ENCODE measurements at regions not wholly inside any gene's neighbourhood (a gene's known extent, or its start where the extent isn't known, plus 50 kb on each side); places are given as distances from the start of the nearest gene placed in this dataset.
"Not testable (repeated sequence)": the region's sequence is repeated elsewhere in the genome, so short reads cannot be mapped to it uniquely, and the experiment has no call there.

- DNase-seq: no peak
These were observed 311.0 kb upstream of the FSHR start for GRCh38 chr2:49465157-49465831.

- DNase-seq: no peak
These were observed 305.1 kb upstream of the FSHR start for GRCh38 chr2:49459314-49459993.

DNA sequence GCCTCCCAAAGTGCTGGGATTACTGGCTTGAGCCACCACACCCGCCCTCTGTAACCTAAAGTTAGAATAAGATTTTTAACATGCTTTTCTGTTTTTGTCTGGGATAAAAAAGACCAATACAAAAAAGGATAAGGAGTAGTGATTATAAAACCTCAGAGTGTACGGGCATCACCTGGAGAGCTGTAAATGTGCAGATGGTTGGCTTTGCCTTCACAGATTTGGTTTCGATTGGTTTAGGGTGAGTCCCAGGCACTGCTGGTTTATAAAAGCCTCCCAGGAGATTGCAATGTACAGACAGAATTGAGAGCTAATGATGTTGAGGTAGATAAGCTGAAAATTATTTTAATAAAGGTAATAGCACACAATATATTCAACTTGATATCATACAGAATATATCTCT lies 289.7 kb upstream of the FSHR start:
- no peak for DNase-seq

GRCh38 chr2:49426996-49427395 lies 272.7 kb upstream of the FSHR start:
- DNase-seq: no peak

GRCh38 chr2:49416252-49416651 lies 261.9 kb upstream of the FSHR start:
- DNase-seq: no peak

- DNase-seq: no peak
These were observed 249.8 kb upstream of the FSHR start for GRCh38 chr2:49404108-49404507.

DNA sequence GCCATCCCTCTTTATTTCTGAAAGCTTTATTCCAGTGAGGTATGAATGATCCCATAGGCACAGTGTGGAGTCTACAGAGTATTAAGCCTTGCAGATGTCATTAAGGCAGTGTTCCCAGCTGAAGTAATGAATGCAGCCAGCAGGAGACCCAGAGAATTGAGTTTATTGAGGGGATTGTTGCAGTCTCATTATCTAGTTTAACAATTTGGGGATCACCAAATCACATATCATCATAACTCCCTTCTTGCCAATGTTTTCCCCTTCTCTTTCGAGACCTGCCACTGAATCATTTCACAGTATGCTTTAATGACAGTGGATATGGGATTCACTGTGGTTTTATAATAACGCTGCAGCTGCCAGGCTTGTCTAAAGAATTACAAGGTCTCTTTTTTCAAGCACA lies 249.3 kb upstream of the FSHR start:
- no peak for DNase-seq

- no peak for DNase-seq
These were observed 225.1 kb upstream of the FSHR start for GRCh38 chr2:49379406-49379805.

GRCh38 chr2:49371128-49371701 lies 216.9 kb upstream of the FSHR start:
- DNase-seq: no peak

DNA sequence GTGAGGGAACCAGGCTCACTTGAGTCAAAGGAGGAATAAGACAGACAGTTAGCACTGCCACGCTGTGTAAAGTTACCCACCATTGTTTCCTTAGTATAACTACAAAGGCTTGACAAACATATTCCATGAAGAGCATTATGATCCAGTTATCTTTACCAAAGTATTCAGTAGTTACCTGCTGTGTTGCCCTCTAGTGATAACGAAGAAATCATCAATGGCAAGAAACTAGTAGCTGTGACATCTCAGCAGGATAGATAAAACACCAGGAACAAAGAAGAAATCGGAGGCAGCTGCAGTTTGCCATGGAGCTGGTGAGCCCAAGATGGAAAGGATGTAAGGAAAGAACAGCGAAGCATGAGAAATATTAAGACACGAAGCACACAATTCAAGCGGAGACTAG lies 215.3 kb upstream of the FSHR start:
- no peak for DNase-seq

- no peak for DNase-seq
These were observed 214.8 kb upstream of the FSHR start for GRCh38 chr2:49369101-49369500.

DNA sequence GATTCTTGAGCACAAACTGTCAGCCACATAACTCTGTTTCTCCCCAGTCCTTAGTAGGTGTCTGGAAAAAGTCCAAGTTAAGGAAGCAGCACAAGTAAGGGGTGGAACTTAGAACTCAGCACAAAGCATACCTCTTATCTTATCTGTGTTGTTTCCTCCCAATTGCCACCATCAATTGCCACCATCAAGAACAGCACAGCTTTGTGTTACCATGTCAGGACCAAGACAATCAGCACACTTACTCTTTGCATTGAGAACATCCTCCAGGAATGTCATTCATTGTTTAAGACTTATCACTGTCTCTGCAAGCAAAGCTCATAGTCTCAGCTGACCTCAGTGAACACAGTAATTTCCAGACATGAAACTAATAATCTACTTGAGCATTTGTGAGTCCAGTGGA lies 212.7 kb upstream of the FSHR start:
- DNase-seq: no peak

DNA sequence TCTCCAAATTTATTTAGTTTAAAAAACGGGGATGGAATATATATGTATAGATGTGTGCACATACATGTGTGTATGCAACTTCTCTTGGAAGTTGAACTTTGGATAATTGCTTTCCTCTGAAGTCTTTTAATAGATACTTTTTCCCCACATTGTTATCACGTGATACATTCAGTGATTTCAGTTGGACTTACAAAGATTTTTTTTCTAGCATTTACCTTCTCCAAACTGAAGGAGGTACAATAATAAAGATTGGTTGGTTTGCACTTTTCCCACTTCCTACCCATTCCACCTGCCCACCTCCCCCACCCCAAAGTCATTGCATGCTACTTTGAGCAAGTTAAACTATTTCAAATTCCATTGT lies 206.1 kb upstream of the FSHR start:
- no peak for DNase-seq

DNA sequence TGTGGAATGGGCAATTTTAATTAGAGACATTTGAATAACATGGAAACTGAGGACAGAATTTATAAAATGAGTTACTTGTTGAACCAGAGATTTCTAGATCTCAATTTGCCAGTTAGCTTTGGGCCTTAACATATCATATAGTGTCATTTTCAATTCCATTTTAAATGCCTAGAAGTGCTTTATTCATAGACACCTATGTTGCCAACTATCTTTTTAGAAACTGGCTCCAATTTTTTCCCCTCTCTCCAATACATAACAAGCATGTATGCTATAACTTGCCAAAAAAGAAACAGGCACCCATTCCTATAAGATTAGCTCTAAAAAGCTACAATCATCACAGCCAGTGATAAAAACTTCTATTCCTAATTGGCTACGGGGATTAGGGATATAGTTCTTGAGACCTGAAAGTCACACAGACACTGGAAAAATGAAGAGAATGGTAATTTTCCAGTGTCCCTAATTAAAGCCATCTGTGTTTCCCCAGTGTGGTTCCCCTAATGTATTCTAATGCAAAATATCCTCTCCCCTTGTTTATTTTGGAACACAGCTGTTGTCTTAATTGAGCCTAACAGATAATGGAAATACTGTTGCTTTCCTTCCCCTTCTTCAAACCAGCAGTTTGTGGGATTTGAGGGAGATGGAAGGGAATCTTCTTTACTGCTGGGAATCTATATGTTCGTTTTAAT lies 205.5 kb upstream of the FSHR start:
- no peak for DNase-seq

- no peak for DNase-seq
These were observed 201.3 kb upstream of the FSHR start for GRCh38 chr2:49355611-49356010.

GRCh38 chr2:49351560-49351959 lies 197.2 kb upstream of the FSHR start:
- DNase-seq: no peak

GRCh38 chr2:49343638-49344037 lies 189.3 kb upstream of the FSHR start:
- no peak for DNase-seq

- DNase-seq: no peak
These were observed 187.8 kb upstream of the FSHR start for GRCh38 chr2:49342156-49342555.

DNA sequence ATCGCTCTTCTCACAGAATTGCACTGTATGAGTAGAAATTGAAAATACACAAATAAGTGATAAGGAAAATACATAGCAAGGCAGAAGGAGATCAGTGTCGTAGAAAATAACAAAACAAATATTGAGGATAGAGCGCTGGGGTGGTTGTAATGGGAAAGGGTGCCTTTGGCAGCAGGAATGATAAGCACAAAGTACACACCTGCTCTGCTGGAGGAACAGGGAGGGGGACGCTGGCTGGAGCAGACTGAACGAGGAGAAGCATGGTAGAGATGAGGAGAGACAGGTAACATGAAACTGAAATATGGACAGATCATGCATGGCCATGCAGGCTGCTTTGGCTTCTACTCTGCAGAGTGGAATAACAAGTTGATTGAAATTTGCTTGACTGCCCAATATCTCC lies 181.2 kb upstream of the FSHR start:
- no peak for DNase-seq

DNA sequence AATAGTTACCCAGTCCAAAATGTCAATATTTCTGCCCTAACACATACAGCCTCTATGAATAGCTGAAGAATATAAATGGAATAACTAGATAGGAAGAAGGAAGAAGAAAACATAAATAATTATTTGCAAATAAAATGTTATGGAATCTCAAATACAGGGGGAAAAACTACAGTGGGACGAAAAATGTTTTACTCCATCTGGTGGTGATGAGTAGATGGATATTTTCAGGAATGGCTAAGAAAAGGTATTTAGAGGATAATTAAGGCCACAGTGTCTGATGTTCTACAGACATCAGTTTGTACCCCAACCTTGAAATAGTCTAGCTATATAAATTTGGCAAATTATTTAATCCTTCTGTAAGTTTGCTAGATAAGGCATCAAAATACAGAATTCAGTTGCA lies 178.1 kb upstream of the FSHR start:
- no peak for DNase-seq

GRCh38 chr2:49318531-49318930 lies 164.2 kb upstream of the FSHR start:
- DNase-seq: no peak

- DNase-seq: no peak
These were observed 155.1 kb upstream of the FSHR start for GRCh38 chr2:49309461-49309860.

DNA sequence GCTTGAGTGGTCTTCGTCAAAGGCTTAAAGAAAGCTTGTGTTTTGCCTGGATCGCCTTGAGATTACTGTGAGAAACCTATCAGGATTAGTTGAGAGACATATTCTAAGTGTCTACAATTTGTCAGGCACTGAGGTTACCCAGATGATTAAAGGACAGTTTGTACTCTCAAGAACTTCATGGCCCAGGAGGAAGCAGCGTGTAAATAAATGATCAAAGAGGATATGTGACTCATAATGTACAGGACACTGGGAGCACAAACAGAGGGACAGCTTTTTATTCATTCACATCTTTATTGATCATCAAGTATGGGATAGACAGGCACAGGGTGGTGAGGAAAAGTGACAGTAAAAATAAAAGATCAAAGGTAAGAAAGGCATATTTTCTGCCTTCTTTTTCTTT lies 152.6 kb upstream of the FSHR start:
- DNase-seq: no peak

- not testable (repeated sequence) for DNase-seq
These were observed 144.4 kb upstream of the FSHR start for GRCh38 chr2:49298693-49299092.

All from SW 1271 (cell line).